GM12864 (cell line): ENCODE measurements at regions not wholly inside any gene's neighbourhood (a gene's known extent, or its start where the extent isn't known, plus 50 kb on each side); places are given as distances from the start of the nearest gene placed in this dataset.

Experiments
- DNase-seq: peaks from one replicate; pipeline ENCODE4 v3.0.0-alpha.2; 2011; ENCODE audit warnings: low read depth
- H3K4me3 ChIP-seq: 2 replicates; pipeline ENCODE4 v1.5.1; 2011; ENCODE audit warnings: mild to moderate bottlenecking, low read depth, low read length, control low read depth
- TF ChIP-seq, protein P1 (sequence below): IDR thresholded peaks from 2 replicates; pipeline ENCODE4 v1.5.1; 2011; ENCODE audit warnings: low read depth, mild to moderate bottlenecking, moderate library complexity, low read length, control low read depth, inconsistent platforms; ENCODE audit errors: missing control alignments

- H3K4me3 ChIP-seq = no peak overlapping the region
- DNase-seq = no peak
- TF ChIP-seq, protein P1, sequence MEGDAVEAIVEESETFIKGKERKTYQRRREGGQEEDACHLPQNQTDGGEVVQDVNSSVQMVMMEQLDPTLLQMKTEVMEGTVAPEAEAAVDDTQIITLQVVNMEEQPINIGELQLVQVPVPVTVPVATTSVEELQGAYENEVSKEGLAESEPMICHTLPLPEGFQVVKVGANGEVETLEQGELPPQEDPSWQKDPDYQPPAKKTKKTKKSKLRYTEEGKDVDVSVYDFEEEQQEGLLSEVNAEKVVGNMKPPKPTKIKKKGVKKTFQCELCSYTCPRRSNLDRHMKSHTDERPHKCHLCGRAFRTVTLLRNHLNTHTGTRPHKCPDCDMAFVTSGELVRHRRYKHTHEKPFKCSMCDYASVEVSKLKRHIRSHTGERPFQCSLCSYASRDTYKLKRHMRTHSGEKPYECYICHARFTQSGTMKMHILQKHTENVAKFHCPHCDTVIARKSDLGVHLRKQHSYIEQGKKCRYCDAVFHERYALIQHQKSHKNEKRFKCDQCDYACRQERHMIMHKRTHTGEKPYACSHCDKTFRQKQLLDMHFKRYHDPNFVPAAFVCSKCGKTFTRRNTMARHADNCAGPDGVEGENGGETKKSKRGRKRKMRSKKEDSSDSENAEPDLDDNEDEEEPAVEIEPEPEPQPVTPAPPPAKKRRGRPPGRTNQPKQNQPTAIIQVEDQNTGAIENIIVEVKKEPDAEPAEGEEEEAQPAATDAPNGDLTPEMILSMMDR = no peak
These were observed 251.7 kb upstream of the TMEM132C start for GRCh38 chr12:128015276-128015675.

- DNase-seq = no peak
- TF ChIP-seq, protein P1 = no peak
- no peak overlapping the region for H3K4me3 ChIP-seq
These were observed 248.9 kb upstream of the TMEM132C start for GRCh38 chr12:128018067-128018466.

DNA sequence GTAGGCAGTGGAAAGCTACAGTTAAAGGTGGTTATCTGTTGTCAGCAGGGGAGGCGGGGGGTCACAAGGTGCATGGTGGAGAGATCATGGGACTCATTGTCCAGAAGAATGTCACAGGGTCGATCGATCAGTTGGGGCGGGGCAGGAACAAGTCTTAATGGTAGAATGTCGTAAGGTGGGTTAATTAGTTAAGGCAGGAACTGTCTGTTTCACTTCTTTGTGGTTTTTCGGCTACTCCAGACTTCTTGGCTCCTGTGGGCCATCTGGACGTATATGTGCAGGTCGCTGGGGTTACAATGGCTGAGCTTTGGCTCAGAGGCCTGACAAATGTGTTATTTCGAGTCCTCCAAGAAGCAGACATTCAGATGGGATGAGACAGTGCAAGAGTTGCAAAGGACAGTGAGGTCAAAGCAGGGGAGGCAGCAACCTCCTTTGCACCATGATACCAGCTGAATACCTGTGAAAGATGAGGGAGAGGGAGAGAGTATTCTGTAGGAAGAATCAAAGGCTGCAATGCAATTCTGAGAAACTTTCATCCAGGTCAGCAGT lies 246.9 kb upstream of the TMEM132C start:
- H3K4me3 ChIP-seq = no peak overlapping the region
- DNase-seq = no peak
- TF ChIP-seq, protein P1 = no peak

DNA sequence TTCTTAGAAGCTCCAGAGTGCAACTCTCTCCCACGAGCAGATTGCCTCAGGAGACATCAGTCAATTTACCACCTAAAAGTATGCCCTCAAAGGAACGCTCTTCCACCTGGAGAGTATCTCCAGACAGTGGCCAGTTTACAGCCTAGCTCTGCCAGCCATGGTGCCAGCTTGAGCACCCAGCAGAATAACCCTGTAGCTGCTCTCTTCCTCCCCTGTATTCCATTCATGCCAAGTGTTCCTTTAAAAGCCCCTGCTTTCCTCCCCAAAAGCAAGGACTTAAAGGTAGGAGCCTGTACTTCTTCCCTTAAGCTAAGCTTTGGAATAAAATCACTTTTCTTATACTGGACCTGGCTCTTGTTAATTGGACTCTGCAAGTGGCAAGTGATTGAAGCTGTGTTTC lies 245.4 kb upstream of the TMEM132C start:
- TF ChIP-seq, protein P1 = no peak
- H3K4me3 ChIP-seq = no peak overlapping the region
- no peak for DNase-seq

- no peak for DNase-seq
- no peak overlapping the region for H3K4me3 ChIP-seq
These were observed 241.3 kb upstream of the TMEM132C start for GRCh38 chr12:128025589-128026245.

DNA sequence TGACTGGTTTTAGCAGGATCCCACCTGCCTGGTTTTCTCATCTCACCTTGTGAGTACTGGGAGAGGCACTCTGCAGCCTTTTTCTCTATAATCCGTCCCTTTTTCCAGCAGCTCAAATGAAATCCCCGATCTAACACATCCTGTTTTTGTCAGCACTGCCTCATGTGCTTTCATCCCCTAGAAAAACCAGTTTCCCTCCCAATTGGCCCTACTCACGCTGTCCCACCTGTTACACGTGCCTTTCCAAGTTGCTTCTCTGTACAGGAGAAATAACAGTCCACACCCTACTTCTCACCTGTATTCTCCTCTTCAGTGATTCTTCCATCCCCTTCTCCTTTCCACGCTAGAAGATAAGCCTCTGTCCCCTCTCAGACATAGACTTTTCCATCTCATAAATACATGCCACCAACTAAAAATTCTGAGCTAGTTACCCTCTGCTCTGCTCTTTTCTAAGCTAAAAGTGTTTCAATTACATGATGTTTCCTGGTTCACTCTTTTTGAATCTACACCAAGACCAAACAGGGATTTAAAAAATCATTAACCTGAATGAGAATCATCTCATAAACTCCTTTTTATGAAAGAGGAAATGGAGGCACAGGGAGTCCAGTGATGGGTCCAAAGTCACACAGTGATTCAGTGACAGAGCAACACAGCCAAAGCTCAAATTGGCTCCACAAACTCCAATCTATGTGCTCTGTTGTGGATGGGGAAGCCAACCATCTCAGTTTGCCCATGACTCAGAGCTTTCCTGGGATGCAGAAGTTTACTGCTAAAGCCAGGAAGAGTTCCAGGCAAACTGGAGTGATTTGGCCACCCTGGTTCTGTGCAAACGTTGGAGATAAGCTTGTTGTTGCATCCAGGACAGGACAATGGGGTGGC lies 240.0 kb upstream of the TMEM132C start:
- TF ChIP-seq, protein P1 = no peak
- DNase-seq = no peak
- no peak overlapping the region for H3K4me3 ChIP-seq

More at GRCh38 chr12:128025589-128026245, 241.3 kb upstream of the TMEM132C start:
- TF ChIP-seq, protein P1 = no peak
